GM21619 (cell line): ENCODE measurements at regions not wholly inside any gene's neighbourhood (a gene's known extent, or its start where the extent isn't known, plus 50 kb on each side); places are given as distances from the start of the nearest gene placed in this dataset.

Source experiments
- ATAC-seq: cut with Tn5 transposase; IDR thresholded peaks from one replicate; pipeline ENCODE4 v1.9.1; 2021; ENCODE audit not compliant: unreplicated experiment

DNA sequence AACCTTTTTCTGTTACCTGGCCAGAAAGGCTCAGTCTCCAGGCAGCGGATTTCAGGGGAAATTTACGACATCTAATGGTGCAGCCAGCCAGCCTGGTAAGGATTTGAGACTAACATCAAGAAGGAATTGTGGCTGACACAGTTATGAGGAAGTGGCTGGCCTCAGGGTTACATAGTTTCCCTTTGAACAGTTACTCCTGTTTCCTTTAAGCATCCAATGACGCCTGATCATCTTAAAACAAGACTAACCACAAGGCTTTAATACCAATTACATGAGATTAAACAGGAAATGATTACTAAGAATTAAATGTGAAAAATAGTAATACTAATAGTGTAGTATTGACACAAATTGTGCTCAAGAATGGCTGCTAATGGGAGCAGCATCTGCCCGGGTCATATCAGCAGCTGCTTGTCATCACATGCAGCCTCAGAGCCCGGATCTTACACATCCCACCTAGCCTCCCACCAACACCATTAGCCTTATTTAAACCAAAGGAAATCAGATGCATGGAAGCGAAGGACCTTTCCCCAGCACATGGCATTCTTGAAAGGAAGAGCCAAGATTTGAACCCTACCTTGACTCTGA, 431.8 kb downstream of the PMP22 start:
- ATAC-seq: no peak

DNA sequence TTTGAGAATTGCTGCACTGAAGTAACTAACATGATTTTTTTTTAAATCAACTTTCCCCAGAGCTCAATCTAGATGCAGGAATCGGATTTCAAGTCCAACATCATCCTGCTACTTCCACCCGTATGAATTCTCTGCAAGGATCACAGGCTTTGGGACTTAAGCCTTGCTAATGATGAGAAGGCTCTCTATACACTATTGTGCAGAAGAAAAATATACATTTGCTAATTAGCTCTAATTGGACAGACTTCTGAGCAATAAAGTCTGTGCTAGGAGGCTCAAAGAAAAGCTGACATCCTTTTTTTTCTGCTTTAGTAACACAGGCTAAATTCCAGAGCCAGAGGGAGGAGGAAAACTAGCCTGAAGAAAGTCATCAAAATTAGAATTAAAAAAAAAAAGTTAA, 433.6 kb downstream of the PMP22 start:
- ATAC-seq: no peak

DNA sequence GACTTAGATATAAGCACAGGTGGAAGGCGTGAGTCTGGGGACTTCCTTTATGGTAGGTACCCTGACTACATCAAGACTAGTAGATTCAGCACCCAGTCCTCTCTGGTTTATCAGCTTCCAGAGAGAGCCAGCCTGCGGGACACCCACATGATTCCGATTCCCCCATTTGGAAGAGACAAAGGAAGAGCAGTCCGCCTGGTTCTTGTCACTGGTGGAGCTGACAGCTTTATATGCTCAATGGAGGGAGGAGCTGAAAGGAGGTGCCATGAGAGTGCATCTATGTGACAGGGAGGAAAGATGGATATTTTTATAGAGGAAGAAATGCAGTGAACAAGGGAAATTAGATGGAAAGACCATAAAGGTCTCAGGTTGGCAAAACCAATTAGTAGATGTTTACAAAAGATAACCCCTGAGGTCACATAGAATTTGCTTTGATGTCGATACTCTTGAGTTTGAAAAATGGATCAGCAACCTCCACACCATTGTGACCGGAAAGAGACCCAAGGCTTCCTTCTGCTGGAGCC, 437.7 kb downstream of the PMP22 start:
- ATAC-seq: no peak

GRCh38 chr17:14826358-14826757, 438.8 kb downstream of the PMP22 start:
- no peak for ATAC-seq

DNA sequence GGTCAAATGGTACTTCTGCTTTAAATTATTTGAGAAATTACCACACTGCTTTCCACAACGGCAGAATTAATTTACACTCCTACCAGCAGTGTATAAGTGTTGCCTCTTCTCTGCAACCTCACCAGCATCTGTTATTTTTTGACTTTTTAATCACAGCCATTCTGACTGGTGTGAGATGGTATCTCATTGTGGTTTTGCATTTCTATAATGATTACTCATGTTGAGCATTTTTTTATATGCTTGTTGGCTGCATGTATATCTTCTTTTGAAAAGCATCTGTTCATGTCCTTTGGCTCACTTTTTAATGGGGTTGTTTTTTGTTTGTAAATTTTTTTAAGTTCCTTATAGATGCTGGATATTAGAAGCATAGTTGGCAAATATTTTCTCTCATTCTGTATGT, 446.7 kb downstream of the PMP22 start:
- no peak for ATAC-seq

DNA sequence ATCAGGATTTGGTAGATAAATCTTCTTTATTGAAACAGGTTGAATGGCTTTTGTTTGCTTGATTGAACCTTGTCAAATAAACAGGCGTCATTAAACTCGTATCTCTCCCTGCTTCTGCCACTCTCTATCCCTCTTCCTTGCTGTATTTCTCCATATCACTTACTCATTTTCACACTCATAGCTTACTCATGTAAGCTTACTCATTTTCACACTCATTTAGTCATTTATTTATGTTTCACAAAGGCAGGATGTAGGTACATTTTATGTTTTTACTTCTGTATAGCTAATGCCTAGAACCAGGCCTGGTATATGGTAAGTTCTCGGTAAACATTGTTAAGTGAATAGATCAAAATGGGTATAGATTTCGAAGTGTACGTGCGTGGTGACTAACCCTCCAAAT, 450.0 kb downstream of the PMP22 start:
- ATAC-seq: no peak

GRCh38 chr17:14813649-14814370, 451.3 kb downstream of the PMP22 start:
- ATAC-seq: no peak

- no peak for ATAC-seq
These were observed 456.7 kb downstream of the PMP22 start for GRCh38 chr17:14808425-14808824.

DNA sequence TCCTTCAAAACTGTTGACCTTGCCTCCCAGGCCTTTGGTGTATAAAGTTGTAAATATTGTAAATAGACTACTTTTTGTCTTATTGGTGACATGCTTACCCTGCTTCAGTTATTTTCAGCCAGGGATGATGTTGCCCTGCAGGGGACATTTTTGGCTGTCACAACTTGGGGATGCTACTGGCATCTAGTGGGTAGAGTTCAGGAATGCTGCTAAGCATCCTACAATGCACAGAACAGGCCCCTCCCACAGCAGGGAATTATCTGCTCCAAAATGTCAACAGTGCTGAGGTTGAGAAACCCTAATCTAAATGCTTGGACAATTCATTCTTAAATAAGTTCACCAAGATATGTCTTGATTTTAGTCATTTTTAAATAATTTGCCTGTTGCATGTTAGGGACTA, 459.8 kb downstream of the PMP22 start:
- ATAC-seq: no peak

- ATAC-seq: no peak
These were observed 461.3 kb downstream of the PMP22 start for GRCh38 chr17:14803826-14804225.

- ATAC-seq: no peak
These were observed 467.3 kb downstream of the PMP22 start for GRCh38 chr17:14797801-14798200.

- ATAC-seq: no peak
These were observed 468.1 kb downstream of the PMP22 start for GRCh38 chr17:14797021-14797420.

DNA sequence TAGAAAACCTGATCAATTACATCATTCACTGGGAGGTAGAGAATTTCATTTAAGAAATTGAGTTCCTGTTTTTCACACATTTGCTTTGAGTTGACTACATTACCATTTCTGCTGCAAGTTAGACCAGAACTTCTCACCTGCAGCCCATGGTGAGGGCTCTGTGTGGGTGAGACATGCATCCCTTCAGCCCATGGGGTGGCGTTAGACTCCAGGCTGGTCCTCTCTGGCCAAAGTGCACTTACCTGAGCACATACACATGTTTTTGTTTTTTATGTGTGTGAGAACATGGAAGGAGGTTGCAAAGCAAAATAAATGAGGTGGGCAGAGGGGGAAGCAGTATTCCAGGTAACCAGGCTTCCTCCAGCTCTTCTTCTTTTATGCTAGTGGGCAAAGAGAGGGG, 470.2 kb downstream of the PMP22 start:
- ATAC-seq: no peak

DNA sequence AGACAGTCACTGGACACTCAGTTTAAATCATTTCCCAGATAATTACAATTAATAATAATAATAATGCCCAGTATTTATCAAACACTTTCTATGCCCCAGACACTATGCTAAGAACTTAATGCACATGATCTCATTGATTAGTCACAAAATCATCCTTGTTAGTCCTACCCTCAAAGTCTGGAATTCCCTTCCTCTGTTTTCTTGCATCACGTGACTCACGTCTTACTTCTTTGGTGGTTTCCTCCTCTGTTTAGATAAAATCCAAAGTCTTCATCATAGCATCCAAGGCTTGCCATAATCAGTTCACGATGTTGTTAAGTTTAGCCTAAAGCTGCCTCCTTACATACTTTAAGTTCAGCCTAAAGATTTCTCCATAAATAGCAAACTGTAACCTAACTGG, 471.9 kb downstream of the PMP22 start:
- ATAC-seq: no peak

DNA sequence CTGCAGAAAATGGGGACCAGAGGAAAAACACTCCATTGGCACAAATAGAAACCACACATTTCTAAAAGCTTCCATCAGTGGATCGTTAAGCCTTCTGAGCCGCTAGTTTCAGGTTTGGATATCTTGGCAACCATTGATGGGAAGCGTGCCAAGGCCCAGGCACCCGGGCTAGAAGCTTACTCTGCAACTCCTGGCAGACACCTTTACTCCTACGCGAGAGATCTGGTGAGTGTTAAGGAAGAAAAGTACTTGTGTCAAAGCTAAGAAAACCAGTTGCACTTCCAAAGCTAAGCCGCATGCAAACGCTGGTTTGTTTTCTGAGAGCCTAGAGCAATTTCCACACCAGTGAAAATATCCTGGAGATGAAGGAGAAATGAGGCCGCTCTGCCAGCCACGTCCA, 472.4 kb downstream of the PMP22 start:
- no peak for ATAC-seq

DNA sequence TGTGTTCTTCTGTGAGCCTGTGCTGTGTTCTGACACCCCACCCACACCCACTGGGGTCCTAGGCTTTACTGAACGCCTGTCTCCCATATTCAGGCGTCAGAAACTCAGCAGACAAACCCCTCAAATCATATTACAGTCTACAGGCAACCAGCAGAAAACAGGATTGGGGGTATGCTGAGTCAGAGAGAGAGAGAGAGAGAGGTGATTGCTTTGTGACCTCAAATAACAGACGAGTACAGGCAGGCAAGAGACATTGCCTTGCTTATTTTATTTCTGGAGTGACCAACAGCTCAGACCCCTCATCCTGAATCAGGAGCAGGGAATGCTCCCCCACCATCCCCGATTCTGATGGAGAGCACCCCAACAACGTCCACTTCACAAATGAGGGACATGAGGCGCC, 473.9 kb downstream of the PMP22 start:
- no peak for ATAC-seq

DNA sequence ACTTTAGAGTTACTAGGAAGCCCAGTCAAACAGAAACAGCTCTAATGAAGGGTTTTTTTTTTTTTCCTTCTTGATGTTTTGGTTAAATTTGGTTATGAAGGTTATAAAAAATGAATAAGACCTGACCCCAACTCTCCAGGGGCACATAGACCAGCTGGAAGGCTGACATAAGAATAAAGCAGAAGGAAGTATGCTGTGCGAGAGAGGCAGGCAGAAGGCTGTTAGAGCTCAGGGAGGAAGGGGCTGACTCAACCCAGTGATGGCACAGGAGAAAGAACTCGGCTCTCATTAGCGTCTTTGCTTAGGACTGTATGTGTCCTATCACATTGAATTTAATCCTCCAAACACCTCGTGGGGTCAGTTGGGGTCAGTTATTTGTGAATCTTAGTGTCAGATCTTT, 474.6 kb downstream of the PMP22 start:
- ATAC-seq: no peak

- ATAC-seq: no peak
These were observed 480.0 kb downstream of the PMP22 start for GRCh38 chr17:14784997-14785696.

GRCh38 chr17:14781123-14781522, 480.2 kb downstream of the HS3ST3B1 start:
- no peak for ATAC-seq

DNA sequence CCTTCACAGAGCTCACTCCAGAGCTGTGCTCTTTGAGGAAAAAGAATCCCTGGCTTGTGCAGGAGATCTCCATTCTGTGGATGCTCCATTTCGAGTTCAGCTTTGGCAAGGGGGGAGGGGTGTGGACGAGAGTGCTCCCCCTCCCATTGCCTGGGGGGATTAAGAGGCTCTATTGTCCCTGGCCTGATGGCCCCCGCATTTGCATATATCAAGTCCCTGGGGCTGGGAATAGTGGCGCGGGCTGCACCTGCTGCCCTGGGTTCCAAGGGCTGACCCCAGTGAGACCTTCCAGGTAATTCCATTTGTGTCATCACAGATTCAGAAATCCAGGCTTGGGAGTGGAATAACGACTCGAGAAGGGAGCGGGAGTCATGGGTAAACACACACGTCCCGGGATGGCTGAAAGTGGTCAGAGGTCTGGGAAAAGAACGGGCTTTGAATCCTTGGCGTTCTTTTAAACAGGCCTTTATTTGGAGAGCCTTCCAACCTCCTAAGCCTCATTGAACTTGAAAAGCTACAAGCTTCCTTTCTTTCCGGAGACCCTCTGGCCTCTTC, 479.3 kb downstream of the HS3ST3B1 start:
- no peak for ATAC-seq

DNA sequence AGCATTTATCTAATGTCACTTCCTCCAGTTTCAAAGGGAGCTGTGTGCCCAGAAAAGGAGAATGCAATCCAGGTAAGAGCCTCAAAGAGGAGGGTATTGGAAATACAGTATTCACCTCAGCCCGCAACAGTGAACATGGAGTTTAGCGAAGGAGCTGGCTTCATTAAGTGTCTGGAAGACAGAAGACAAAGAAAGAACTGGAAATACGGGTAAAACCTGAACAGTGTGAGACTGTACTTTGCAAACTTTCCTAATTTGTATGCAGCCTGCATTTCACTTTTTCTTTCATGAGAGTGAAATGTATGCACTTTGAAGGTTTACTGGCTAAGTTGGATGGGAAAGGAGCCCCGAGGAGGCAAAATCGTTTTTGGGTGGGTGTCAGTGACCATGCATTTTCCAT, 478.4 kb downstream of the HS3ST3B1 start:
- no peak for ATAC-seq

- ATAC-seq: no peak
These were observed 476.4 kb downstream of the HS3ST3B1 start for GRCh38 chr17:14777291-14777690.
